ENCODE measurements at regions not wholly inside any gene's neighbourhood (a gene's known extent, or its start where the extent isn't known, plus 50 kb on each side); places are given as distances from the start of the nearest gene placed in this dataset.

DNA sequence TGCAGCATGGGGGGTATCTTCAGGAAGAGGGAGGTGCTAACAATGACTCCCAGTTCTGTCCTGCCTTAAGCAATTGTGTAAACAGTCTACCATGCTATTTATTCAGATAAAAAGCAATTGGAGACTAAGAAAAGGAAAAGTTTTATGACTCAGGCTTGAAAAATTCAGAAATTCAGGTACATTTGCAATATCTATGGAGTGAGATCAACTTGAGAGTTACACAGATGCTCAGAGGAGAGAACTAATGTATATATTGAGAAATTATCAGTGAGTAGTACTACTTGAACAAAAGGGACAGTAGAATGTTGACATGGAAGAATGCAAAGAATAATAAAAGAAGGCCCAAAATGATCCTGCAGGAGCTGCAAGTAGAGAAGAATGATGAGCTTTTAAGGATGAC is 277.6 kb upstream of the DACH1 start:
- Histone ChIP-seq H3K36me3 (no peaks in the 10 kb centered on the region), H3K4me1 (peaks cover 0 to 3% (median 0%) of the 10 kb centered on the region in 4 donors), H3K27ac (no peak overlapping the region), H3K27me3 (no peaks in the 10 kb centered on the region), H3K4me3 (no peak overlapping the region), H3K9me3 (no peaks in the 10 kb centered on the region)
- DNase-seq, result no peak
- intact Hi-C loops (cut with DNase I), result no loop called here
- no peak for TF ChIP-seq CTCF (IDR thresholded peaks at IDR 0.05)
- no peak for TF ChIP-seq EP300 (IDR thresholded peaks at IDR 0.05)
- no peak for TF ChIP-seq POLR2AphosphoS5 (IDR thresholded peaks at IDR 0.05)
- TF ChIP-seq POLR2A (IDR thresholded peaks at IDR 0.05), result no peak

- DNase-seq, result no peak
- H3K4me1 ChIP-seq, result peaks cover 0 to 3% (median 0%) of the 10 kb centered on the region in 4 donors
- no peak overlapping the region for H3K4me3 ChIP-seq
- H3K36me3 ChIP-seq, result no peaks in the 10 kb centered on the region
- H3K9me3 ChIP-seq, result no peaks in the 10 kb centered on the region
- intact Hi-C loops (cut with DNase I), result no loop called here
- no peak for TF ChIP-seq POLR2AphosphoS5 (IDR thresholded peaks at IDR 0.05)
- TF ChIP-seq CTCF (IDR thresholded peaks at IDR 0.05), result no peak
- no peak for TF ChIP-seq POLR2A (IDR thresholded peaks at IDR 0.05)
- no peak for TF ChIP-seq EP300 (IDR thresholded peaks at IDR 0.05)
- WGBS, 2 donors, result 74% methylated on average over 3 of the region's 3 CpGs
- H3K27ac ChIP-seq, result no peak overlapping the region
- H3K27me3 ChIP-seq, result no peaks in the 10 kb centered on the region
These were observed 275.0 kb upstream of the DACH1 start for GRCh38 chr13:72141855-72142519.

GRCh38 chr13:72139192-72139591 is 272.2 kb upstream of the DACH1 start:
- no peak overlapping the region for H3K27ac ChIP-seq
- H3K4me1 ChIP-seq, result peaks cover 0 to 3% (median 0%) of the 10 kb centered on the region in 4 donors
- DNase-seq, result no peak
- no peak for TF ChIP-seq EP300 (IDR thresholded peaks at IDR 0.05)
- TF ChIP-seq POLR2A (IDR thresholded peaks at IDR 0.05), result no peak
- no peak for TF ChIP-seq POLR2AphosphoS5 (IDR thresholded peaks at IDR 0.05)
- TF ChIP-seq CTCF (IDR thresholded peaks at IDR 0.05), result no peak
- no peak overlapping the region for H3K4me3 ChIP-seq
- H3K27me3 ChIP-seq, result no peaks in the 10 kb centered on the region
- no peaks in the 10 kb centered on the region for H3K9me3 ChIP-seq
- WGBS, 2 donors, result 19 to 29% methylated on average over 1 of the region's 1 CpG
- H3K36me3 ChIP-seq, result no peaks in the 10 kb centered on the region
- intact Hi-C loops (cut with DNase I), result no loop called here

GRCh38 chr13:72132075-72132474 is 265.1 kb upstream of the DACH1 start:
- WGBS, 2 donors, result 68 to 79% methylated on average over 2 of the region's 2 CpGs
- Histone ChIP-seq H3K36me3 (no peaks in the 10 kb centered on the region), H3K27me3 (no peaks in the 10 kb centered on the region), H3K9me3 (no peaks in the 10 kb centered on the region), H3K4me1 (no peaks in the 10 kb centered on the region), H3K27ac (no peak overlapping the region), H3K4me3 (no peak overlapping the region)
- DNase-seq, result no peak
- intact Hi-C loops (cut with DNase I), result no loop called here
- no peak for TF ChIP-seq POLR2A (IDR thresholded peaks at IDR 0.05)
- no peak for TF ChIP-seq EP300 (IDR thresholded peaks at IDR 0.05)
- no peak for TF ChIP-seq CTCF (IDR thresholded peaks at IDR 0.05)
- no peak for TF ChIP-seq POLR2AphosphoS5 (IDR thresholded peaks at IDR 0.05)

- no peaks in the 10 kb centered on the region for H3K36me3 ChIP-seq
- no peak overlapping the region for H3K4me3 ChIP-seq
- no peaks in the 10 kb centered on the region for H3K27me3 ChIP-seq
- H3K27ac ChIP-seq, result no peak overlapping the region
- DNase-seq, result no peak
- 35 to 54% methylated on average over 3 of the region's 3 CpGs for WGBS, 2 donors
- H3K4me1 ChIP-seq, result no peaks in the 10 kb centered on the region
- TF ChIP-seq POLR2AphosphoS5 (IDR thresholded peaks at IDR 0.05) (no peak), CTCF (IDR thresholded peaks at IDR 0.05) (no peak), EP300 (IDR thresholded peaks at IDR 0.05) (no peak), POLR2A (IDR thresholded peaks at IDR 0.05) (no peak)
- intact Hi-C loops (cut with DNase I), result no loop called here
- no peaks in the 10 kb centered on the region for H3K9me3 ChIP-seq
These were observed 262.1 kb upstream of the DACH1 start for GRCh38 chr13:72129117-72129516.

All from sigmoid colon (tissue), 6 donors.